D721Med (cell line): ENCODE measurements at regions not wholly inside any gene's neighbourhood (a gene's known extent, or its start where the extent isn't known, plus 50 kb on each side); places are given as distances from the start of the nearest gene placed in this dataset.

Source experiments
- DNase-seq: peaks from one replicate; pipeline ENCODE4 v3.0.0; 2011; ENCODE audit warnings: low spot score; ENCODE audit not compliant: insufficient read length
- FAIRE-seq: peaks from 2 replicates; lab custom pipeline; 2011; peaks lifted over from hg19 to GRCh38; lab: Jason Lieb, UNC
- TF ChIP-seq, protein P1 (sequence below): IDR thresholded peaks from 2 replicates; pipeline ENCODE4 v1.5.1; 2012; ENCODE audit warnings: mild to moderate bottlenecking, control low read depth; ENCODE audit not compliant: insufficient read depth; ENCODE audit errors: missing control alignments

DNA sequence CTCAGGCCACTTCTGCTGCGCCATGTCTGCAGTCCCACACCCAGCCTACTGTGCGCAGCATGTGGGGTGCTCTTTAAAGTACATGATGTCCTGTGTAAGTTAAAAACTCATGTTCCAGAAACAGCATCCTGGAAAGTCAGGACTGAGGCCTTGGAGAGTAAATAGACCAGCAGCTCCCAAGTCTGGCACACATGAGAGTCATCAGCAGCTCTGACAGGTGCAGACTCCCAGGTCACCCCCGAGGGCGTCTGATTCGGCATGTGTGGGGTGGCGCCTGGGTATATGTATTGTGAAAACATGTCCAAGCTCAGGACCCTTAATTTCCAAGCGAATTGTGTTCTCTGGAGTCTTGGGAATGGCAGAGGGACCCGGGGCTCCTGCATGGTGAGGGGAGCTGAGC is 120.1 kb upstream of the RUNX3 start:
- FAIRE-seq (no peak), DNase-seq (no peak)
- TF ChIP-seq, protein P1, sequence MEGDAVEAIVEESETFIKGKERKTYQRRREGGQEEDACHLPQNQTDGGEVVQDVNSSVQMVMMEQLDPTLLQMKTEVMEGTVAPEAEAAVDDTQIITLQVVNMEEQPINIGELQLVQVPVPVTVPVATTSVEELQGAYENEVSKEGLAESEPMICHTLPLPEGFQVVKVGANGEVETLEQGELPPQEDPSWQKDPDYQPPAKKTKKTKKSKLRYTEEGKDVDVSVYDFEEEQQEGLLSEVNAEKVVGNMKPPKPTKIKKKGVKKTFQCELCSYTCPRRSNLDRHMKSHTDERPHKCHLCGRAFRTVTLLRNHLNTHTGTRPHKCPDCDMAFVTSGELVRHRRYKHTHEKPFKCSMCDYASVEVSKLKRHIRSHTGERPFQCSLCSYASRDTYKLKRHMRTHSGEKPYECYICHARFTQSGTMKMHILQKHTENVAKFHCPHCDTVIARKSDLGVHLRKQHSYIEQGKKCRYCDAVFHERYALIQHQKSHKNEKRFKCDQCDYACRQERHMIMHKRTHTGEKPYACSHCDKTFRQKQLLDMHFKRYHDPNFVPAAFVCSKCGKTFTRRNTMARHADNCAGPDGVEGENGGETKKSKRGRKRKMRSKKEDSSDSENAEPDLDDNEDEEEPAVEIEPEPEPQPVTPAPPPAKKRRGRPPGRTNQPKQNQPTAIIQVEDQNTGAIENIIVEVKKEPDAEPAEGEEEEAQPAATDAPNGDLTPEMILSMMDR: no peak

DNA sequence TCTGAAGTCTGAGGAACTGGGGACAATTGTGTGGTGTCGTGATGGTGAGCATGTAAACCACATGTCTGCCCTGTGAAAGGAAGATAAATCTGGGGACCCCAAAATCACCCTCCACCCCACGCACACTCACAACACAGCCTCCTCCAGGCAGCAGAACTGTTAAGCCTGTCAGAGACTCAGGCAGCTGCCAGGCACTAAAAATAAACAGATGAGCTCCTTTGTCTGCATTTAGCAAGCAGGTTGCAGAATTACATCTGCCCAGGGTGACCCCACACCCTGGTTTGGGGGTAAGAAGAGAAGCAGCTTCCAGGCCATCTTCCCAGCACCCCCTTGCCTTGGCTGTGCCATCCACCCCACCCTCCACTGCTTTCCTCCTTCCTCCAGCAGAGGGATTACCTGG is 119.1 kb upstream of the RUNX3 start:
- DNase-seq (no peak), FAIRE-seq (no peak)
- TF ChIP-seq, protein P1: no peak

DNA sequence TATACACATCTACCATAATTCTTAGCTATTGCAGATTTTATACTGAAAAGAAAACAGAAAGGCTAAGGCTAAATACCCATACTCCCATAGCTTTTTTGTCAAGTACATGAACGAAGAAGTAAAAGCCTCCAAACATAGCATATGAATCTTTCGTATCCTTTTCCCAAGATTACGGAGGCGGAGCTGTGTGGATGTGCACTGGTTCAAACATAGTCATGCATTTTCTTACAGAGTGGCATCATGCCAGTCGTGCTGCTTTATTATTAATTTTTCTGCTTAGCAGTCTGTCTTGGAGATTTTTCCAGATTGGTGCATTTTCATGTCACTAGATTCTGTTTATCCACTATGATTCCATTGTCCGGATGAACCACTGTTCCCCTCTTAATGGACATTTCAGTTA is 118.7 kb upstream of the RUNX3 start:
- FAIRE-seq (no peak), DNase-seq (no peak)
- TF ChIP-seq, protein P1: no peak

DNA sequence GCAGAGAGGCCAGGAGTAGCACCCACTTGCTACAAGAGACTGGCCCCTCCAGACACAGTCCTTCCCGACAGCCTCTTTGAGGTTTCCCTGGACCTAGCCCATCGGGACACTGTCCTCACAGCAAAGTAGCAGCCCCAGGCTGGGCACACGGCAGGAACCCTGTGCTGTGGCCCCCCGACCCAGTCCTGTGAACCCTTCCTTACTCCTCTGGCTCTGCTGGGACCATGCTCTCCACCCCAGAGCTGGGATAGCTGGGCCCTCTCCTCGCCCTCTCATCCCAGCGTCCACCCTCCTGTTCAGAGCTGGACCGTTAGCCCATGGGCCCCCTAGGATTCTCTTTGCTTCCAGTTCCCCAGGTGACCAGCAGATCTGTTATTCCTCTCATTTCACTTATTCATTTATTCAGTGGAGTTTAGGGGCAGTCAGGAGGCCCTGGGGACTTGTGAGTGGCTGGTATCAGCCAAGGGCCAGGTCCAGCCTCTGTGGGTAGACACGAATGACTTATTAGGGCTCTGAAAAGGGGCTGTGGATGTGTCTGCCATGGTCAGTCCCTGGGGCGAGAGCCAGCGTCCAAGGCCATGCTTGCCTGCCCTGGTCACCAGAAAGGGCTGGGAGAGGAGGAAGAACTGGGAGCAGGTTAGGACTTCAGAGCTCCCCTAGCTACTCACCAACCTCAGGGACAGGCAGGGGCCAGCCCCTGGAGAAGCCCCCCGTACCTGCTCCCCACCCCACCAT is 117.6 kb upstream of the RUNX3 start:
- DNase-seq (no peak), FAIRE-seq (no peak)
- TF ChIP-seq, protein P1: no peak

DNA sequence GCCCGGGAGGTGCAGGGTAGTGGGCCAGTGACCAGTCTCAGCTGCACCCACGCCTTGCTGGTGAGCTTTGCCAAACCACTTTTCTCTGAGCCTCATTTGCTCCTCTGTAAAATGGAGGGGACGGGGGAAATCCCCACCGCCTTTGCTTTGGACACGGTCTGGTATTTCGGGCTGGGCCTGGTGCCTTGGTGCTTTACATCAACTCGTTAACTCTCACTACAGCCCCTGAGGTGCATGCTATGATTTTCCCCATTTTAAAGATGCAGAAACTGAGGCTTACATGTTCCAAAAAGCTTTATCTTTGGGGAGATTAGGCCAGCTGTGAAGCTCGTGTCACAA is 116.1 kb upstream of the RUNX3 start:
- TF ChIP-seq, protein P1: no peak
- DNase-seq: no peak
- FAIRE-seq: no peak

DNA sequence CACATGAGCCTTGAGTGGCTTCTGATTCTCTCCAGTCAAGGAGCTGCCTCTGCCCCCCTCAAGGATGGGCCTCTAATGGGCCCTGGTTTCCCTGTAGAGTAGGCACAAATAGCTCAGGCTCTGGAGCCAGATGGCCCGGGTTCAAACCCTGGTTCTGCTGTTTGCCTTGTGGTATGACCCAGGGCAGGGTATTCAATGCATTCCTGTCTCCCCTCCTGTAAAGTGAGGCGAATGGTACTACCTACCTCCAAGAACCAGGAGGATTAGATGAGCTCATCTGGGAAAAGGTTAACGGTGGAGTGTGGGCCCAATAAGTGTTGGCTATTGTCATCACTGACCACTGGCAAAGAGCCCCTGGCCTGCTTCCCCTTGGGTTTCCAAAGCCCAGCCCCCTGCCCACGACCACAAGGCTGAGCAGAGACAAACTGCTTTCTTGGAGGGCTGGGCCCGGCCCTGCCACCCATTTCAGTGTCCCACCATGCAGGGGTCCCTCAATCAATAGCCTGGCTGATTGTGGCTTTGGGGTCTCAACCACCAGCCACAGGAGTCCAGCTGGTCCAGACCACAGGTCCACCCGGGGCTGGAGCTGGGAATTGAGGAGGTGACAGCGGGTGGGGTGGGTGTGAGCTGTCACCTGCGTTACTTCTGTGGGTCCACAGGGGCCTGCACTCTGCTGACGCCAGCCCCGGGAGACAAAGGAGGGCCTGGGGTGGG is 115.6 kb upstream of the RUNX3 start:
- FAIRE-seq (no peak), DNase-seq (no peak)
- TF ChIP-seq, protein P1: no peak

DNA sequence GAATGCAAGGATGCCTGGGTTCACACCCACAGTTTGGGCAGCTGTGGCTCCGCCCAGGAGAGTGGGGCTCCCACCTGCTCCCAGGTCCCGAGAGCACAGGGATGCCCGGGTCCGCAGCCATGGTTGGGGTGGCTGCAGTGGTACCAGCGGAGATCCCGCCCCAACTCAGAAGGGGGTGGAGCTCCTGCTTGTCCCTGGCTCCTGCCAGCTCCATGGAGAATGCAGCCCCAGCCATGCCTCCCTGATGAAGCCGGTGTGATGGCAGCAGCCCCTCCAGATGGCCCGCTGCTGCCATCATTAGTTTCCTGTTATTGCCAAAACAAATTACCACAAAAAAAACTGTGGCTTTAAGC is 113.1 kb upstream of the RUNX3 start:
- no peak for FAIRE-seq
- TF ChIP-seq, protein P1: no peak

More for the DNA sequence above, 113.1 kb upstream of the RUNX3 start:
- DNase-seq: no peak
